ENCODE measurements at regions not wholly inside any gene's neighbourhood (a gene's known extent, or its start where the extent isn't known, plus 50 kb on each side); places are given as distances from the start of the nearest gene placed in this dataset.

DNA sequence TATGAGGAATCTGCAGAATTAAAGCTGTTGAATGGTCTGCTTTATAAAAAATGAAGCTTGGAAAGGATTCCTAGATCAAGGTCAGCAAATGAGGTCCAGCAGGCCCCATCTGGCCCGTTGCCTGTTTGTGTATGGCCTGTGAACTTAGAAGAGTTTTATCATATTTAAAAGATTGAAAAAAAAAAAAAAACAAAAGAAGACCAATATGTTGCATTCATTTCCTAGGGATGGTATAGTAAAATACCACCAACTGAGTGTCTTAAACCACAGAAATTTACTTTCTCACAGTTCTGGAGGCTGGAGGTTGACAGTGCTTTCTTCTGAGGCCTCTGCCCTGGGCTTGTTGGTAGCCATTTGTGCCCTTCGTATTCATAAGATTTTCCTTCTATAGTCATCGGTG, 109.2 kb downstream of the PPP1R3A start:
- TF ChIP-seq, protein P1, sequence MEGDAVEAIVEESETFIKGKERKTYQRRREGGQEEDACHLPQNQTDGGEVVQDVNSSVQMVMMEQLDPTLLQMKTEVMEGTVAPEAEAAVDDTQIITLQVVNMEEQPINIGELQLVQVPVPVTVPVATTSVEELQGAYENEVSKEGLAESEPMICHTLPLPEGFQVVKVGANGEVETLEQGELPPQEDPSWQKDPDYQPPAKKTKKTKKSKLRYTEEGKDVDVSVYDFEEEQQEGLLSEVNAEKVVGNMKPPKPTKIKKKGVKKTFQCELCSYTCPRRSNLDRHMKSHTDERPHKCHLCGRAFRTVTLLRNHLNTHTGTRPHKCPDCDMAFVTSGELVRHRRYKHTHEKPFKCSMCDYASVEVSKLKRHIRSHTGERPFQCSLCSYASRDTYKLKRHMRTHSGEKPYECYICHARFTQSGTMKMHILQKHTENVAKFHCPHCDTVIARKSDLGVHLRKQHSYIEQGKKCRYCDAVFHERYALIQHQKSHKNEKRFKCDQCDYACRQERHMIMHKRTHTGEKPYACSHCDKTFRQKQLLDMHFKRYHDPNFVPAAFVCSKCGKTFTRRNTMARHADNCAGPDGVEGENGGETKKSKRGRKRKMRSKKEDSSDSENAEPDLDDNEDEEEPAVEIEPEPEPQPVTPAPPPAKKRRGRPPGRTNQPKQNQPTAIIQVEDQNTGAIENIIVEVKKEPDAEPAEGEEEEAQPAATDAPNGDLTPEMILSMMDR (IDR thresholded peaks at IDR 0.05): no peak
- TF ChIP-seq POLR2A (IDR thresholded peaks at IDR 0.05): no peak
